ENCODE measurements at regions not wholly inside any gene's neighbourhood (a gene's known extent, or its start where the extent isn't known, plus 50 kb on each side); places are given as distances from the start of the nearest gene placed in this dataset.

- no peak for TF ChIP-seq EZH2phosphoT487 (conservative IDR thresholded peaks at IDR 0.05; ENCODE audit: low read length)
- TF ChIP-seq, protein P1, sequence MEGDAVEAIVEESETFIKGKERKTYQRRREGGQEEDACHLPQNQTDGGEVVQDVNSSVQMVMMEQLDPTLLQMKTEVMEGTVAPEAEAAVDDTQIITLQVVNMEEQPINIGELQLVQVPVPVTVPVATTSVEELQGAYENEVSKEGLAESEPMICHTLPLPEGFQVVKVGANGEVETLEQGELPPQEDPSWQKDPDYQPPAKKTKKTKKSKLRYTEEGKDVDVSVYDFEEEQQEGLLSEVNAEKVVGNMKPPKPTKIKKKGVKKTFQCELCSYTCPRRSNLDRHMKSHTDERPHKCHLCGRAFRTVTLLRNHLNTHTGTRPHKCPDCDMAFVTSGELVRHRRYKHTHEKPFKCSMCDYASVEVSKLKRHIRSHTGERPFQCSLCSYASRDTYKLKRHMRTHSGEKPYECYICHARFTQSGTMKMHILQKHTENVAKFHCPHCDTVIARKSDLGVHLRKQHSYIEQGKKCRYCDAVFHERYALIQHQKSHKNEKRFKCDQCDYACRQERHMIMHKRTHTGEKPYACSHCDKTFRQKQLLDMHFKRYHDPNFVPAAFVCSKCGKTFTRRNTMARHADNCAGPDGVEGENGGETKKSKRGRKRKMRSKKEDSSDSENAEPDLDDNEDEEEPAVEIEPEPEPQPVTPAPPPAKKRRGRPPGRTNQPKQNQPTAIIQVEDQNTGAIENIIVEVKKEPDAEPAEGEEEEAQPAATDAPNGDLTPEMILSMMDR (IDR thresholded peaks at IDR 0.05; ENCODE audit: insufficient read depth, low read length, poor library complexity, severe bottlenecking) = no peak
Observed at GRCh38 chr1:2940178-2940577, 81.1 kb upstream of the ACTRT2 start.

All from SU-DHL-6 (cell line).